ENCODE measurements at regions not wholly inside any gene's neighbourhood (a gene's known extent, or its start where the extent isn't known, plus 50 kb on each side); places are given as distances from the start of the nearest gene placed in this dataset.

GRCh38 chr17:51387582-51387981 is 127.2 kb downstream of the UTP18 start:
- no peak for TF ChIP-seq CTCF (IDR thresholded peaks at IDR 0.05; ENCODE audit: low read length)
- TF ChIP-seq EZH2 (IDR thresholded peaks at IDR 0.05; ENCODE audit: borderline replicate concordance, low read length) = no peak
